Fibroblast of pulmonary artery (primary cell): ENCODE measurements at regions not wholly inside any gene's neighbourhood (a gene's known extent, or its start where the extent isn't known, plus 50 kb on each side); places are given as distances from the start of the nearest gene placed in this dataset.

Experiments
- DNase-seq: peaks from one replicate; pipeline ENCODE4 v3.0.0-alpha.2; 2010; ENCODE audit warnings: low read depth
- H3K4me3 ChIP-seq: replicated peaks from 2 replicates; pipeline ENCODE4 v1.5.1; 2011; ENCODE audit warnings: low read depth, mild to moderate bottlenecking, control low read depth, low read length, moderate library complexity
- TF ChIP-seq, protein P1 (sequence below): IDR thresholded peaks from 2 replicates; pipeline ENCODE4 v1.5.1; 2011; ENCODE audit warnings: mild to moderate bottlenecking, control low read depth, low read length, inconsistent platforms; ENCODE audit errors: missing control alignments

- H3K4me3 ChIP-seq: no peak overlapping the region
- no peak for DNase-seq
- TF ChIP-seq, protein P1, sequence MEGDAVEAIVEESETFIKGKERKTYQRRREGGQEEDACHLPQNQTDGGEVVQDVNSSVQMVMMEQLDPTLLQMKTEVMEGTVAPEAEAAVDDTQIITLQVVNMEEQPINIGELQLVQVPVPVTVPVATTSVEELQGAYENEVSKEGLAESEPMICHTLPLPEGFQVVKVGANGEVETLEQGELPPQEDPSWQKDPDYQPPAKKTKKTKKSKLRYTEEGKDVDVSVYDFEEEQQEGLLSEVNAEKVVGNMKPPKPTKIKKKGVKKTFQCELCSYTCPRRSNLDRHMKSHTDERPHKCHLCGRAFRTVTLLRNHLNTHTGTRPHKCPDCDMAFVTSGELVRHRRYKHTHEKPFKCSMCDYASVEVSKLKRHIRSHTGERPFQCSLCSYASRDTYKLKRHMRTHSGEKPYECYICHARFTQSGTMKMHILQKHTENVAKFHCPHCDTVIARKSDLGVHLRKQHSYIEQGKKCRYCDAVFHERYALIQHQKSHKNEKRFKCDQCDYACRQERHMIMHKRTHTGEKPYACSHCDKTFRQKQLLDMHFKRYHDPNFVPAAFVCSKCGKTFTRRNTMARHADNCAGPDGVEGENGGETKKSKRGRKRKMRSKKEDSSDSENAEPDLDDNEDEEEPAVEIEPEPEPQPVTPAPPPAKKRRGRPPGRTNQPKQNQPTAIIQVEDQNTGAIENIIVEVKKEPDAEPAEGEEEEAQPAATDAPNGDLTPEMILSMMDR: no peak
Measured at GRCh38 chr12:76206039-76206676, 121.7 kb upstream of the NAP1L1 start.

GRCh38 chr12:76202621-76203020 lies 118.1 kb upstream of the NAP1L1 start:
- DNase-seq: no peak
- TF ChIP-seq, protein P1: no peak

DNA sequence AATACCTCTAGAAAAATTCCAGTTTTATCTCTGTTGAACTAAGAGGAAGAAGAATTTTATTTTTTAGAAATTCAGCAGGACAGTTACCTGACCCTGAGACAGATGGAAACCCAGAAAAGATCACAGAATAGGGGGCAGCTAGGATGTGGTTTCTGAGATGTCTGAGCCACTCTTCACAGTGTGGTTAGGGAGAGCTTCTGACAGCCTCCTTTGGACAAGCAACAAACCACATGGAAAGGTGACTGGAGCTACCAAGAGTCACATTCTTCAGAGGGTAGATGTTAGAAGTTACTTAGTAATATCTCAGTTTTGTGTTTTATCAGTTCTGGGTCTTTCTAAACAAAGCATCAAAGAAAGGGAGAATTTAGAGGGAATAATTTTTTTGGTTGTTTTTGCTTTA lies 117.3 kb upstream of the NAP1L1 start:
- no peak overlapping the region for H3K4me3 ChIP-seq
- no peak for DNase-seq
- TF ChIP-seq, protein P1: no peak

More at GRCh38 chr12:76202621-76203020, 118.1 kb upstream of the NAP1L1 start:
- no peak overlapping the region for H3K4me3 ChIP-seq

DNA sequence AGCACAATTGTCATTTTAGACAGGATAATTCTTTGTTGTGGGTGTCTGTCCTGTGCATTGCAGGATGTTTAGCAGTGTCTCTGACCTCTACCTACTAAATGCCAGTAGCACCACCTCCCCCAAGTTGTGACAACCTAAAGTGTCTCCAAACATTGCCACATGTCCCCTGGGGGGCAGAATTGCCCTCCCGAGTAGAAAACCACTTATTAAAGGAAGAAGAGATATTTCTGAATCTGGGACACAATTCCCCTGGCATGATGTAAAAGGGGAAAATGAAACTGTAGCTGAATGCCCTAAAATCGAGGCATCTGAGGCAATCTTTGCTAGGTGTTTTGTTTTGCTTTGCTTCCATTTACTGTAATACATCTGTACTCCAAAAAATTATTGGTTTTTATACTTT lies 116.8 kb upstream of the NAP1L1 start:
- H3K4me3 ChIP-seq: no peak overlapping the region
- no peak for DNase-seq
- TF ChIP-seq, protein P1: no peak

DNA sequence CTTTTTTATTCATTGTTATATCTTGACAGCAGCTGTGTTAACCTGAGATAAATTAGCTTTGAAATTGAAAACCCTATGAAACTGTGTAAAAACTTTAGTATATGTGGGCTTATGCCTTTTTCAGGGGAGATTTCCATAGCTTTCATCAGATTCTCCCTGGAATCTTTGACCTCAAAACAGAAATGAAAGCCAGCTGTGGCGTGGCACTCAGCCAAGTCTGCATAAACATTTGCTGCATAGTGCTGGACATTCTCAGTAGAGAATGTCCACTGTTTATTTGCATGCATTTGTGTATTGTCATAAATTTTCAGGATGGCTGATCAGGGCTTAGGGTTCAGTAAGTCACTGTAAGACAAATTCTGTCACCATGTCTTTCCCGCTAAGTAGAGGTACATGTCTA lies 115.3 kb upstream of the NAP1L1 start:
- TF ChIP-seq, protein P1: no peak
- DNase-seq: peak; percentile 69
- no peak overlapping the region for H3K4me3 ChIP-seq

GRCh38 chr12:76198839-76199238 lies 114.4 kb upstream of the NAP1L1 start:
- TF ChIP-seq, protein P1: no peak
- H3K4me3 ChIP-seq: no peak overlapping the region
- no peak for DNase-seq

DNA sequence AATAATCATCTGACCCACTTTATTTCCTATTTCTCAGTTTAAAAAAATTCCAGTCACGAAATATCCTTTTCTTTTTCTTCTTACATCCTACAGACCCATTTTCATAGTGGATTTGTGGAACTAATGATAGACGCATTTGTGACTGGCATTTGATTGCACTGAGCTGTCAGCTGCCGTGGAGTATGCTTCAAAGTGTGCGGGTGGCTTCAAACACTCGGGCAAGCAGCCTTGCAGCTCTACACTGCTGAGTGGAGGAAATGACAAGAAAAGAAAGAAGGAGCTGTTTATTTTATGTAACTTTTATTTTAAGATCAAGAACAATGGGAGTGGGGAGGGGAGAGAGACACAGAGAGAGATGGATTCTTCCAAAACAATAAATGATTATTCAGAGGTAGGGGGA lies 112.8 kb upstream of the NAP1L1 start:
- TF ChIP-seq, protein P1: no peak
- DNase-seq: no peak
- H3K4me3 ChIP-seq: no peak overlapping the region
